Fibroblast of lung (primary cell): ENCODE measurements at regions not wholly inside any gene's neighbourhood (a gene's known extent, or its start where the extent isn't known, plus 50 kb on each side); places are given as distances from the start of the nearest gene placed in this dataset.

ENCODE experiments used
- CTCF ChIP-seq, 2 donors: IDR thresholded peaks in 1 of 2; conservative IDR thresholded peaks in 1 of 2; 1 replicate in 1 of 2; 2 replicates in 1 of 2; pipeline ENCODE4 v1.5.1; 2011 to 2012; ENCODE audit warnings: low read length in 2 of 2, control low read depth in 1 of 2, inconsistent platforms in 1 of 2, low read depth in 1 of 2, mild to moderate bottlenecking in 1 of 2
- EZH2 ChIP-seq: IDR thresholded peaks from 2 replicates; pipeline ENCODE4 v1.5.1; 2012; ENCODE audit warnings: low read length, control low read depth, mild to moderate bottlenecking; ENCODE audit errors: missing control alignments

- TF ChIP-seq CTCF (conservative IDR thresholded peaks at IDR 0.05 in 1 of 2, IDR thresholded peaks at IDR 0.05 in 1 of 2; ENCODE audit: low read depth in 1 of 2, low read length in 2 of 2) (no peak), EZH2 (no peak)
These were observed 176.9 kb upstream of the FAM20A start for GRCh38 chr17:68777856-68778694.
